ENCODE measurements at regions not wholly inside any gene's neighbourhood (a gene's known extent, or its start where the extent isn't known, plus 50 kb on each side); places are given as distances from the start of the nearest gene placed in this dataset.

- no peak for TF ChIP-seq CTCF (IDR thresholded peaks at IDR 0.05; ENCODE audit: unreplicated experiment)
- Mint-ChIP-seq H3K27me3 (ENCODE audit: unreplicated experiment) (no peaks in the 10 kb centered on the region), H3K4me3 (ENCODE audit: low read depth, unreplicated experiment) (no peak overlapping the region), H3K4me1 (ENCODE audit: low read depth, unreplicated experiment) (no peaks in the 10 kb centered on the region), H3K36me3 (ENCODE audit: insufficient read depth, unreplicated experiment) (no peaks in the 10 kb centered on the region), H3K9me3 (ENCODE audit: low read depth, unreplicated experiment) (no peaks in the 10 kb centered on the region), H3K27ac (ENCODE audit: unreplicated experiment) (no peak overlapping the region)
- intact Hi-C loops (cut with micrococcal nuclease; ENCODE audit: unreplicated experiment), result no loop called here
- no TSS peak for BruUV-seq (replicated peaks)
- DNase-seq, result no peak
- CTCF ChIA-PET, result no interaction called here
These were observed 176.3 kb downstream of the CYP26A1 start for GRCh38 chr10:93250010-93250409.

- intact Hi-C loops (cut with micrococcal nuclease; ENCODE audit: unreplicated experiment), result no loop called here
These were observed 180.6 kb downstream of the CYP26A1 start for GRCh38 chr10:93254180-93254853.

DNA sequence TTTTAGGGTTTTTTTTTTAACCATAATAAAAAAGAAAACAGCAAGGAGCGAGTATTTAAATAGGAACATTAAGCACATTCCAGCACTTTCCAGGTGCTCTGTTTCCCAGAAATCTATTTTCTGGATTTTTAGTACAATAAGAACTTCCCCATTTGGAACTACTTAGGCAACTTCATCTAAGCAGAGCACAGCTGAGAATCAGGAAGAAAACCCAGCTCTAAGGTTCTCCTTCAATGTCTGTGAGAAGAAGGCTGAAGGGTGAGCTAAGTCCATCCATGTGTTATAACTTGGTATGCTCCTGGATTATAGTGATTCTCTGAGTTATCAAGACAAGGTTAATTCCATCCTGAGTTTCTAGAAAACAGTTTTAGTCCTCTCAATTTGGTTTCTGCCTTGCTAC lies 181.9 kb downstream of the CYP26A1 start:
- no peak for TF ChIP-seq CTCF (IDR thresholded peaks at IDR 0.05; ENCODE audit: unreplicated experiment)
- intact Hi-C loops (cut with micrococcal nuclease; ENCODE audit: unreplicated experiment), result no loop called here
- Mint-ChIP-seq H3K27ac (ENCODE audit: unreplicated experiment) (no peak overlapping the region), H3K4me3 (ENCODE audit: low read depth, unreplicated experiment) (no peak overlapping the region), H3K36me3 (ENCODE audit: insufficient read depth, unreplicated experiment) (no peaks in the 10 kb centered on the region), H3K9me3 (ENCODE audit: low read depth, unreplicated experiment) (no peaks in the 10 kb centered on the region), H3K4me1 (ENCODE audit: low read depth, unreplicated experiment) (no peaks in the 10 kb centered on the region), H3K27me3 (ENCODE audit: unreplicated experiment) (no peaks in the 10 kb centered on the region)
- CTCF ChIA-PET, result no interaction called here
- no TSS peak for BruUV-seq (replicated peaks)
- DNase-seq, result no peak

More at GRCh38 chr10:93254180-93254853, 180.6 kb downstream of the CYP26A1 start:
- no peak for TF ChIP-seq CTCF (IDR thresholded peaks at IDR 0.05; ENCODE audit: unreplicated experiment)
- no TSS peak for BruUV-seq (replicated peaks)
- Mint-ChIP-seq H3K4me3 (ENCODE audit: low read depth, unreplicated experiment) (no peak overlapping the region), H3K9me3 (ENCODE audit: low read depth, unreplicated experiment) (no peaks in the 10 kb centered on the region), H3K4me1 (ENCODE audit: low read depth, unreplicated experiment) (no peaks in the 10 kb centered on the region), H3K36me3 (ENCODE audit: insufficient read depth, unreplicated experiment) (no peaks in the 10 kb centered on the region), H3K27me3 (ENCODE audit: unreplicated experiment) (no peaks in the 10 kb centered on the region), H3K27ac (ENCODE audit: unreplicated experiment) (no peak overlapping the region)
- CTCF ChIA-PET, result no interaction called here
- DNase-seq, result no peak
